NCI-H345 (cell line): ENCODE measurements at regions not wholly inside any gene's neighbourhood (a gene's known extent, or its start where the extent isn't known, plus 50 kb on each side); places are given as distances from the start of the nearest gene placed in this dataset.
"Not testable (repeated sequence)": the region's sequence is repeated elsewhere in the genome, so short reads cannot be mapped to it uniquely, and the experiment has no call there.

Experiments used
- DNase-seq: peaks from one replicate; lab custom pipeline; 2025; lab: John Stamatoyannopoulos, UW

- no peak for DNase-seq
These were observed 145.6 kb downstream of the HSD17B3 start for GRCh38 chr9:96156171-96156974.

- DNase-seq: no peak
These were observed 147.9 kb downstream of the HSD17B3 start for GRCh38 chr9:96154081-96154480.

- no peak for DNase-seq
These were observed 149.4 kb downstream of the HSD17B3 start for GRCh38 chr9:96152550-96152949.

GRCh38 chr9:96150324-96151227, 151.4 kb downstream of the HSD17B3 start:
- no peak for DNase-seq

- DNase-seq: no peak
These were observed 152.3 kb downstream of the HSD17B3 start for GRCh38 chr9:96149533-96150280.

GRCh38 chr9:96148634-96149532, 153.1 kb downstream of the HSD17B3 start:
- no peak for DNase-seq

- not testable (repeated sequence) for DNase-seq
These were observed 154.9 kb downstream of the HSD17B3 start for GRCh38 chr9:96147029-96147428.

- DNase-seq: no peak
These were observed 160.3 kb downstream of the HSD17B3 start for GRCh38 chr9:96141666-96142065.

- DNase-seq: no peak
These were observed 160.9 kb downstream of the HSD17B3 start for GRCh38 chr9:96141128-96141474.

GRCh38 chr9:96140296-96141127, 161.5 kb downstream of the HSD17B3 start:
- peak; percentile 32 for DNase-seq

GRCh38 chr9:96139592-96140295, 162.2 kb downstream of the HSD17B3 start:
- peak; percentile 89 for DNase-seq

- no peak for DNase-seq
These were observed 163.4 kb downstream of the HSD17B3 start for GRCh38 chr9:96138616-96139015.

- no peak for DNase-seq
These were observed 164.1 kb downstream of the HSD17B3 start for GRCh38 chr9:96137671-96138429.

- no peak for DNase-seq
These were observed 164.8 kb downstream of the HSD17B3 start for GRCh38 chr9:96136992-96137670.

- DNase-seq: no peak
These were observed 166.2 kb downstream of the HSD17B3 start for GRCh38 chr9:96135753-96136290.

- DNase-seq: no peak
These were observed 166.8 kb downstream of the HSD17B3 start for GRCh38 chr9:96135076-96135752.

- DNase-seq: no peak
These were observed 168.5 kb downstream of the HSD17B3 start for GRCh38 chr9:96133321-96134021.
